ENCODE measurements at regions not wholly inside any gene's neighbourhood (a gene's known extent, or its start where the extent isn't known, plus 50 kb on each side); places are given as distances from the start of the nearest gene placed in this dataset.

- TF ChIP-seq CTCF (IDR thresholded peaks at IDR 0.05; ENCODE audit: control insufficient read depth, extremely low read depth, insufficient read depth): no peak
- 0 out of 2 replicates have a peak overlapping the region, but pooled peaks have one; percentile 15 for H3K4me3 ChIP-seq (ENCODE audit: low read depth, low read length)
- no peak for DNase-seq (ENCODE audit: low read depth)
Measured at GRCh38 chr1:229093238-229093540, 177.7 kb upstream of the RAB4A start.

GRCh38 chr1:229093609-229094336 is 177.1 kb upstream of the RAB4A start:
- no peak for TF ChIP-seq CTCF (IDR thresholded peaks at IDR 0.05; ENCODE audit: control insufficient read depth, extremely low read depth, insufficient read depth)
- DNase-seq (ENCODE audit: low read depth): peak; percentile 80
- H3K4me3 ChIP-seq (ENCODE audit: low read depth, low read length): 0 out of 2 replicates have a peak overlapping the region, but pooled peaks have one; percentile 15

GRCh38 chr1:229094476-229095311 is 176.2 kb upstream of the RAB4A start:
- DNase-seq (ENCODE audit: low read depth): no peak
- no peak overlapping the region for H3K4me3 ChIP-seq (ENCODE audit: low read depth, low read length)
- TF ChIP-seq CTCF (IDR thresholded peaks at IDR 0.05; ENCODE audit: control insufficient read depth, extremely low read depth, insufficient read depth): no peak

- no peak for TF ChIP-seq CTCF (IDR thresholded peaks at IDR 0.05; ENCODE audit: control insufficient read depth, extremely low read depth, insufficient read depth)
- no peak overlapping the region for H3K4me3 ChIP-seq (ENCODE audit: low read depth, low read length)
- no peak for DNase-seq (ENCODE audit: low read depth)
Measured at GRCh38 chr1:229095325-229095724, 175.6 kb upstream of the RAB4A start.

GRCh38 chr1:229097356-229097755 is 173.6 kb upstream of the RAB4A start:
- H3K4me3 ChIP-seq (ENCODE audit: low read depth, low read length): no peak overlapping the region
- no peak for TF ChIP-seq CTCF (IDR thresholded peaks at IDR 0.05; ENCODE audit: control insufficient read depth, extremely low read depth, insufficient read depth)
- DNase-seq (ENCODE audit: low read depth): no peak

GRCh38 chr1:229098361-229098760 is 172.6 kb upstream of the RAB4A start:
- H3K4me3 ChIP-seq (ENCODE audit: low read depth, low read length): no peak overlapping the region
- TF ChIP-seq CTCF (IDR thresholded peaks at IDR 0.05; ENCODE audit: control insufficient read depth, extremely low read depth, insufficient read depth): no peak
- DNase-seq (ENCODE audit: low read depth): no peak
